ENCODE measurements at regions not wholly inside any gene's neighbourhood (a gene's known extent, or its start where the extent isn't known, plus 50 kb on each side); places are given as distances from the start of the nearest gene placed in this dataset.
"Not testable (repeated sequence)": the region's sequence is repeated elsewhere in the genome, so short reads cannot be mapped to it uniquely, and the experiment has no call there.

- in situ Hi-C loops (cut with HindIII; ENCODE audit: low sequenced_read_pairs), result no loop called here
These were observed 262.2 kb upstream of the INTU start for GRCh38 chr4:127370604-127371003.

DNA sequence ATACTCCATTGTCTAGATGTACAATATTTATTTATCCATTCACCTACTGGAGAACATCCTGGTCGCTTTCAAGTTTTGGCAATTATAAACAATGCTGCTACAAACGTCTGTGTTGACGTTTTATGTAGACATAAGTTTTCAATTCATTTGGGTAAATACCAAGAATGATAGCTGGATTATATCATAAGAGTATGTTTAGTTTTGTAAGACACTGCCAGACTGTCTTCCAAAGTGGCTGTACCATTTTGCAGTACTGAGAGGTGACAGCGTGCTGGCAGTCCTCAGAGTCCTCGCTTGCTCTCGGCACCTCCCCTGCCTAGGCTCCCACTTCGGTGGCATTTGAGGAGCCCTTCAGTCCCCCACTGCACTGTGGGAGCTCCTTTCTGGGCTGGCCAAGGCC, 253.3 kb upstream of the INTU start:
- in situ Hi-C loops (cut with HindIII; ENCODE audit: low sequenced_read_pairs), result no loop called here

- in situ Hi-C loops (cut with HindIII; ENCODE audit: low sequenced_read_pairs), result not testable (repeated sequence)
These were observed 252.8 kb upstream of the INTU start for GRCh38 chr4:127379948-127380347.

DNA sequence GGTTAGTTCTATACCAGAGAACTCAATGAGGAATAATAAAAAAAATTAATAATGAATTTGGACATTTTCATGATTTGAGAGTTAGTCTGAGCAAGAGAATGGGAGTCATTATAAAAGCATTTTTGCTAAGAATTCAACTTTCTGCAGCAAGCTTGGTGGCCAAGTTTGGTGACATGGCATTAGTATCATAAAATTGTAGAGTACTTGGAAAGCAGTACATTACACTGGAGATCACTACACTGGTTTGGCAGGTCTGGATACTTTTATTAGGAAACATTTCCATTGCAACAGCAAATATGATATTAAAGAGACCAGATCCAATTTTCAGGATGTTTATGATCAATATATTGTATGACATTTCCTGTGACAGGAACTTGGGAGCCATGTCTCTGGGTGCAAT, 249.1 kb upstream of the INTU start:
- in situ Hi-C loops (cut with HindIII; ENCODE audit: low sequenced_read_pairs), result no loop called here

DNA sequence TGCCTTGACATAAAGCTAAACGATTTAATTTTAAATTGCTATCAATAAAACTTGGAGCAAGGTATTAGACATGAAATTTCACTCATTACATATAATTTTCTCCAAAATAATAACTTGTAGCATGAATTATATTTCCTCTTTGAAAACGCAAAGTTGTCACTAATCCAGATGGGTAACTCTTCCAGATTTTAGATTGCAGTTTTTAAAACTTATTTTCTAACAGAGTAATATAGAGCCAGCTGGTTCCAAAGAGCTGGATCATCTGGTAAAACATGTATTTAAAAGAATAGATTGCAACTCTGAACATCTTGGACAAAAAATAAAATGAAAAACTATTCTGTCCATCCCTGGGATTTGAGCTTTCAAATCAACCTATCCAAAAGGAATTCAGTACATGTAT, 238.2 kb upstream of the INTU start:
- in situ Hi-C loops (cut with HindIII; ENCODE audit: low sequenced_read_pairs), result no loop called here

- in situ Hi-C loops (cut with HindIII; ENCODE audit: low sequenced_read_pairs), result loop anchor here (25.0 kb wide), 1 partner anchor 788 kb away; no protein-coding TSS in a partner anchor
These were observed 232.5 kb upstream of the INTU start for GRCh38 chr4:127400276-127400675.

GRCh38 chr4:127400731-127401346, 231.9 kb upstream of the INTU start:
- in situ Hi-C loops (cut with HindIII; ENCODE audit: low sequenced_read_pairs), result loop anchor here (25.0 kb wide), 1 partner anchor 789 kb away; no protein-coding TSS in a partner anchor

- in situ Hi-C loops (cut with HindIII; ENCODE audit: low sequenced_read_pairs), result loop anchor here (25.0 kb wide), 1 partner anchor 791 kb away; no protein-coding TSS in a partner anchor
These were observed 229.2 kb upstream of the INTU start for GRCh38 chr4:127403471-127404084.

- in situ Hi-C loops (cut with HindIII; ENCODE audit: low sequenced_read_pairs), result loop anchor here (25.0 kb wide), 1 partner anchor 794 kb away; no protein-coding TSS in a partner anchor
These were observed 226.6 kb upstream of the INTU start for GRCh38 chr4:127406187-127406586.

DNA sequence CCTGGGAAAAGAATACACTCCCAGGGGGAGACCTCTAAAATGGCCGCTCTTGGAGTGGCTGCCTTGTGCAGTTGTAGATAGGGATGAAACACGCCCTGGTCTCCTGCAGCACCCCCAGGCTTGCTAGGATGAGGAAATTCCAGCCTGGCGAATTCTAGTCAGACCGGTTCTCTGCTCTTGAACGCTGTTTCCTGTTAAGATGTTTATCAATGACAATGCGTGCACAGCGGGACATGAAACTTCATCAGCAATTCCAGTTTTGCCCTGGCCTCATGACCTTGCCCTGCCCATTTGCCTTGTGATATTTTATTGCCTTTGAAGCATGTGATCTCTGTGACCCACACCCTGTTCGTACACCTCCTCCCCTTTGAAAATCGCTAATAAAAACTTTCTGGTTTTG, 225.2 kb upstream of the INTU start:
- in situ Hi-C loops (cut with HindIII; ENCODE audit: low sequenced_read_pairs), result loop anchor here (25.0 kb wide), 1 partner anchor 795 kb away; no protein-coding TSS in a partner anchor

- in situ Hi-C loops (cut with HindIII; ENCODE audit: low sequenced_read_pairs), result loop anchor here (25.0 kb wide), 1 partner anchor 798 kb away; no protein-coding TSS in a partner anchor
These were observed 222.6 kb upstream of the INTU start for GRCh38 chr4:127410201-127410600.

DNA sequence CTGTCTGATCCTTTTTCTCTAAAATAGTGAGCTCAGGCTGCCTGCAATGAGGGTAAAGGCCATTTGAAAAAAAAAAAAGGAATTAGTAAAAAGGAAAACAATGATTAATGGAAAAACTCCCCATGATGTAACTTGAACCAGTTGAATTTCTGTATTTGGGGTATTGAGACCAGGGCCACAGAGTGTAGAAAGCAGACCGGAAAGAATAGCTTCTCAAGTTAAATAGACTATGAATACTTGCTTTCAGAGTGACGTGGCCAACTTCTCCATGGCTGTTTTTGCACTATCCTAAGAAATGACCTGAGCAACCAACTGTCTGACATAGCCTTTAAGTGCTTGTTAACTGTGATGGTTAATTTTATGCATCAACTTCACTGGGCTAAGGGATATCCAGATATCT, 222.1 kb upstream of the INTU start:
- in situ Hi-C loops (cut with HindIII; ENCODE audit: low sequenced_read_pairs), result loop anchor here (25.0 kb wide), 1 partner anchor 798 kb away; no protein-coding TSS in a partner anchor

- in situ Hi-C loops (cut with HindIII; ENCODE audit: low sequenced_read_pairs), result loop anchor here (25.0 kb wide), 1 partner anchor 803 kb away; no protein-coding TSS in a partner anchor
These were observed 217.7 kb upstream of the INTU start for GRCh38 chr4:127414951-127415606.

DNA sequence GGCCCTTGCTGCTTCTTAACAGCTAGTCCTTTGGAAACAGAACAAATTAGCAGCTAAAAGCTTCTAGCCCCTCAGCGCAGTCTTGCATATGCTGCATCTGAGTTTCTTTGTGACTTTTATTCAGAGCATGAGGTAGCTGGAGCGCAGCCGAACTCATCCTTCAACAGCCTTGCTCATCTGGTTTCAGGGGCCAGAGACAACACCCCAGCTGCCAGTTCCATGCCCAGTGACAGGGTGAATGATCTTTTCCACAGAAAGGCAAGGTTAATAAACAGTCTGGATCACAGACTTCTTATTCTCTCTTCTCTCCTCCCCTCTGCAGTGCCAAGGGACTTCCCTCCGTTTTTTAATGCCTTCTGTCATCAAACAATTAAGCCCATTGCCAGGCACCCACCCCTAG, 216.6 kb upstream of the INTU start:
- in situ Hi-C loops (cut with HindIII; ENCODE audit: low sequenced_read_pairs), result loop anchor here (25.0 kb wide), 1 partner anchor 804 kb away; no protein-coding TSS in a partner anchor

GRCh38 chr4:127417885-127418535, 214.7 kb upstream of the INTU start:
- in situ Hi-C loops (cut with HindIII; ENCODE audit: low sequenced_read_pairs), result loop anchor here (25.0 kb wide), 1 partner anchor 806 kb away; no protein-coding TSS in a partner anchor

- in situ Hi-C loops (cut with HindIII; ENCODE audit: low sequenced_read_pairs), result loop anchor here (25.0 kb wide), 1 partner anchor 807 kb away; no protein-coding TSS in a partner anchor
These were observed 213.3 kb upstream of the INTU start for GRCh38 chr4:127419431-127419830.

GRCh38 chr4:127421437-127421836, 211.3 kb upstream of the INTU start:
- in situ Hi-C loops (cut with HindIII; ENCODE audit: low sequenced_read_pairs), result loop anchor here (25.0 kb wide), 1 partner anchor 809 kb away; no protein-coding TSS in a partner anchor

GRCh38 chr4:127425202-127425845, 207.4 kb upstream of the INTU start:
- in situ Hi-C loops (cut with HindIII; ENCODE audit: low sequenced_read_pairs), result no loop called here

DNA sequence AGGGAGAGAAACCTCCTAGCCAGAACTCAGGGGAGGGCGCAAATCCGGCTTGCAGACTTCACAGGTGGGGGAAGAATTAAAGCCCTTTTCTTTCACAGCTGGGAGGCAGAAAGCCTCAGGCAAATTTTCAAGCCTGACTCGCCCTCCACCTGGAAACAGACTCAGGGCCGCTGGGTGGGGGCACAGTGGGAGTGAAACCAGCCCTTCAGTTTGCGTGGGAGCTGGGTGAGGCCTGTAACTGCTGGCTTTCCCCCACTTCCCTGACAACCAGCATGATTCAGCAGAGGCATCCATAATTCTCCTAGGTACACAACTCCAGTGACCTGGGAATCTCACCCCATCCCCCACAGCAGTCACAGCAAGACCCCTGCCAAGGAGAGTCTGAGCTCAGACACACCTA, 206.9 kb upstream of the INTU start:
- in situ Hi-C loops (cut with HindIII; ENCODE audit: low sequenced_read_pairs), result no loop called here

- in situ Hi-C loops (cut with HindIII; ENCODE audit: low sequenced_read_pairs), result no loop called here
These were observed 191.2 kb upstream of the INTU start for GRCh38 chr4:127441571-127441970.

All from endothelial cell of hepatic sinusoid (primary cell).